ENCODE measurements at regions not wholly inside any gene's neighbourhood (a gene's known extent, or its start where the extent isn't known, plus 50 kb on each side); places are given as distances from the start of the nearest gene placed in this dataset.

DNA sequence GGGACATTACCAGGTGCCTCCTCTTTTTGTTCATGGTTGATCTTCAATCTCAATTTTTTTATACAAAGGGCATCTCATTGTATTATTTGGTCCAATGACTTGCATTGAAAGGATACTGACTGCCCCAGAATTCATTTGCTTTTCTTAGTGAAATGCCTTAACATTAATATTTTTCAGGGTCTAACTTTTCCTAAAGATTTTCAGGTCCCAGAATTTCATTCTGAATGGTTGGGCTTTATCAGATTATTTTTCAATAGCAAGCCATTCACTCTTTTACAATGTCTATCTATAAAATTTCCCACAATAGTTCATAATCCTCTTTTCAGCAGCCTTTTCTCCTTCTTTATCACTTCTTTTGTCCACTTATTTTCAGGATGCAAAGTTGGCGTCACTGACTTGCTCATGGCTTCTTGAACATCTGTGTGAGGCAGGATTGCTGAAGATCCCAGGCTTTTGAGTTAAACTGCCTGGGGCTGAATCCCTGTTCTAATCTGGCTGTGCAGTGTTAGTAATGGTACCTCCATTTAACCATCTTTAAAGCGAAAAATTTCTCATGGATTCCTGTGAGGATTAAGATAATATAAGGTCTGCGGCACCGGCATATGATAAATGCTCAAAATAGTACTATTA, 131.7 kb upstream of the HDAC9 start:
- no peak for DNase-seq (ENCODE audit: low read depth)

DNA sequence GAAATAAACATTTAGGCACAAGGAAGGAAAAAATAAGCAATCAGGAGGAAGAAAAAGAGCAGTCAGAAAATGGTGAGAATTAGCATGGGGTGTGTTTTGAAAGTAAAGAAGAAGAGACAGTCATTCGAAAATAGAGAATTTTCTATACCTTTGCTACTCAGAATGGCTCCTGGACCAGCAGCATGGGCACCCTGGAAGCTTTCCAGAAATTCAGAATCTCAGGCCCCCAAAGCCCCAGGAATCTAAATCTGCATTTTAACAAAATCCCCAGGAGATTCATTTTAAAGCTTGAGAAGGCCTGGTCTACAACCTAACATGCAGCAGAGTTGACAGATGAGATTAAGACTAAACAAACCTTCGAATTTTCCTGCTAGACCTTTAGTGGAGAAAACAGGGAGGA, 131.2 kb upstream of the HDAC9 start:
- DNase-seq (ENCODE audit: low read depth): no peak

DNA sequence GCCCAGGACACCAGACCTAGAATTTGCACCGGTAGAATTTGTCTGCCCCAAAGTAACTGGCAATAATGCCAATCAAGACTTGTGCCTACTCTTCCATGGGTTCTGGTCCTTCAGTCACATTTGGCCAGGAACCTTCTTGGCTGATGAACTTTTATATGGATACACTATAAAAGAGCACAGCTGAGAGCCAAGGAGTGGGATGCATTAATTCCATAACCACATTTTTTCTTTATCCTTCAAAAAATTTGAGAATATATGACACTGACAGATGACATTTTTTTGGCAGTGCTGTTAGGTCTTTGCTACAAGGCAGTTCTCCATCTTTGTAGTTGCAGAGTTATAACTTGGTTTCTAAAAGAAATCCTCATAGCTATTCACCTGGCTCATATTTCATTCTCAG, 129.2 kb upstream of the HDAC9 start:
- DNase-seq (ENCODE audit: low read depth): no peak

DNA sequence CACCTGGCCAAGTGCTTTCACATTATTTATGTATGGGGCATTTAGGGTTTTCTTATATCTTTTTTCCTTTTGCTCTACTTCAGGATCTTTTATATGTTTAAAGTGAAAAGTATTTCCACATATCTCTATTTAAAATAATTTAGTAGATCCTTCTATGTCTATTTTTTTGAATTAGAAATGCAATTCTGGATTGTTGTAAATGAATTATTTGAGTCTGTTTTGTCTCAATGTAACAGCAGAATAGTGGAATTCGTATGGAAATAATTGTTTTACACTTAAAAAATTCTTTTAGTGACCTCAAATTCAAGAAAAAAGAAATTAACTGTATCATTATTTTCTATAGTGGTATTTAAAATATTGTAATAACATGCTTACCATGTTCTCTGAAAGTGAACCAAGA, 126.5 kb upstream of the HDAC9 start:
- no peak for DNase-seq (ENCODE audit: low read depth)

DNA sequence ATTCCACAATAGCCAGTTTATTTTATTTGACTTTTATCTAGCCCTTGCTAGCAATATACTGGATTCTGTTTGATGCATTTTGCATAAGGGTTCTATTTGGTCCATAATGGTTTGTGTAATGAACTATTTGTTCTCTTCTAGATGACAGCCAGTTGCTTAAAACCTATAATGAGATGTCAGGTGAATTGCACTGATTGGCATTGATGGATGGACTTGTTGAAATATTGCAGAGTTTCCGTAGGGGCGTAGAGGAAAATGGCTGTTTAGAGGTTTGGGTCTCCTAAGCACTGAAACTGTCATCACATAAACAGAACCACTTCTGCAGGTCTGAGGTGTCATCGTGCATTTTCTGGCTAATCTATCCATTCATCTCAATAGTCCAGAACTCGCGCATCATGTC, 124.9 kb upstream of the HDAC9 start:
- no peak for DNase-seq (ENCODE audit: low read depth)

DNA sequence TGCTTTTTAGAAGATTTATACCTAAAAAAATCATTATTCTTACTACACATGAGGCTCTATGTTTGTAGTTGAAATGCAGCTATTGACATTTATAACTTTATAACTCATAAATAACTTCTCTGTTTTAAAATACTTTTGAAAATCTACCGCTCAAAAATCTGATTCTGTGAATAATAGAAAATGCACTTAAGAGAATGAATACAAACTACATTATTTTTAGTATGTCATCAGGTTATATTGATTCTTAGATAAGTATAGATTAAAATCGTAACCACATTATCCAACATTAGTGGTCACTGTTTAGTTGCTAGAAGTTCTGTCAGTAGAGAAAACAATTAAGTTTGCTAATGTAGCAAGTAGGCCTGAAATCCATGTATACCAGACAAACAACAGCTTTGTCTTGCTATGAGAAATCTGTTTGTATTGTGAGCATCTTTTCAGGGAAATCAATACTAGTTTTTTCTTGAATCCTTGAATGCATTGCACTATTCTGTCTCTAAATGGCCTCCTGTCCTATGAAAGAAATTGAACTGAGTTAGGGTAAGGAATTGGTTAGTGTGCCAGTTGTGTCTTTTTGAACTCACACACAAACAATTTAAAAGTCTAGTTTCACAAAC, 116.5 kb upstream of the HDAC9 start:
- DNase-seq (ENCODE audit: low read depth): no peak

DNA sequence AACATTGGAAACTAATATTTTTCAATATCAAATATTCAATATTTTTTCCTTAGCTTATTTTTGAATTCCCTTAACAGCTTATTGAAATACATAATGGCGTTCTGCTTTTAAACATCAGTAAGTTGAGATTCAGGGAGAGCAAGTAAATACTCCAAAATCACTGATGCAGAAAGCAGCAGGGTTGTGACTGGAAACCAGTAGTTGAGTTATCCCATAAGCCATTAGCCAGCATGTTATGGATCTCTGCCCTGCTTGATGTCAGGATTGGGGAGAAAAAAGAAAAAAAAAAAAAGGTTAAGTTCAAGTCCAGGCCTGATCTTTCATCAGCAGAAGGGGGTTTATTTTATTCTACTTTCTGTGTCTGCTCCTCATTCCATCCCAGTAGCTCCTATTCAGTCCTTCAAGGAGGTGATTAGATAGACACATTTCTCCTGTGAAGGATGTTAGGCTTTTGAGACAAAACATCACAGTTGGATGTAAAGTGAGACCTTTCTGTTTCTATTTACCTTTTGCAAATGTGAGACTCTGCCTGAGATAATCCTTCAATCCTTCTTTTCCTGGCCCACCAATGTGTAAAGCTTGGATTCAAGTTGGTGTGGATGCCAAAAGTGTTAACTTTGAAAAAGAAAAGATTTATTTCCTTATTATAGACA, 110.9 kb upstream of the HDAC9 start:
- DNase-seq (ENCODE audit: low read depth): no peak

DNA sequence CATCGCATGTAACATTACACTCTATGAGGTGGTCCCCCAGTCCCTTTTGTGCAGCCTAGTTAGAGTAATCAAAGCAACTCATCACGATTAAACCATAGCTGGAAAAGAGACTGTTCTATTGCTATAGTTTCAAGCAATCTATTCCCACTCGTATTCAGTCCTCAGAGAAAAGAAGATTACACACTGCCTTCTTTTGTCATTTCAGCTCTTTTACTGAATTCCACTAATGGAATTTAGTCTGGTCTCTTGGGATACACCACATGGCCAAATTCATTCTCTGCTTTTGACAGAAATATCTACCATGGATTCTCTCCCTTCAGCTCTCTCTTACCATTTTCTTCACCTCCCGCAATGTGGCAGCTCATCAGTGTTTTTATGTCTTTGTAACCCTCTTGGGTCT, 108.9 kb upstream of the HDAC9 start:
- DNase-seq (ENCODE audit: low read depth): no peak

DNA sequence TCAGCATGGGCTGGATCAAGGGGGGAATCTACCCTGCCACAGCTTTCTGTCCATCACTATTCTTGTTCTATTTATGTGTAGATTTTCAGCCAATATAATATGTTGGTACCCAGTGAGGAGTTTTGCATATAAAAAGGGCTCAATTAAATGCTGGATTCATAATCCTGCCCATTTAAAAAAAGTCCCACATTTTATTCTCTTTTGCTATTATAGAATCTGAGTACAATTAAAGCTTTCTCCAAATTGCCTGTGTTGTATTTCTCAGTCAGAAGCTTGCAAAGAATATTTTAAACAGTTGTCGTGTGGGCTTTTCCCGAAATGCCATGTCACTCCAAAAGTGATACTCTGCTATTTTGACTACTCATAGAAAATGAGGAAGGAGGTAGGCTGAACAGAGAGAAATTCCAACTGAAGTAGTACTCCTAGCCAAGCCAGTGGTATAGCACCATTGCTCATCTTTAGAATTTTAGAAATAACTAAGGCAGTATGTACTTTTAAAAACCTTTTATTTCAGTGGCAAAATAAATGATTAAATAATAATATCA, 108.3 kb upstream of the HDAC9 start:
- no peak for DNase-seq (ENCODE audit: low read depth)

DNA sequence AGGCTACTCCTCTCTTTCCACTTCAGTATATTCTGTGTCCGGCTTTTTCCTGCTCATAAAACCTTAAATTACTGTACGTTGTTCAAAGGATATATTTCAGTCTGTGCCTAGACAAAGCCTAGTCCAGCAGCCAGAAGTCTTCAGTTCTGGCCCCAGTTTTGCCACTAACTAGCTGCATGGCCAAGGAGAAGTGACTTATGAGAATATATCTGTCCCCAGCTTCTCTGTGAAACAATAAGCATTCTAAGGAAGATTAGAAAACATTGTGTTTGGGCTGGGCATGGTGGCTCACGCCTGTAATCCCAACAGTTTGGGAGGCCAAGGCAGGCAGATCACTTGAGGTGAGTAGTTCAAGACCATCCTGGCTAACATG, 105.0 kb upstream of the HDAC9 start:
- DNase-seq (ENCODE audit: low read depth): no peak

DNA sequence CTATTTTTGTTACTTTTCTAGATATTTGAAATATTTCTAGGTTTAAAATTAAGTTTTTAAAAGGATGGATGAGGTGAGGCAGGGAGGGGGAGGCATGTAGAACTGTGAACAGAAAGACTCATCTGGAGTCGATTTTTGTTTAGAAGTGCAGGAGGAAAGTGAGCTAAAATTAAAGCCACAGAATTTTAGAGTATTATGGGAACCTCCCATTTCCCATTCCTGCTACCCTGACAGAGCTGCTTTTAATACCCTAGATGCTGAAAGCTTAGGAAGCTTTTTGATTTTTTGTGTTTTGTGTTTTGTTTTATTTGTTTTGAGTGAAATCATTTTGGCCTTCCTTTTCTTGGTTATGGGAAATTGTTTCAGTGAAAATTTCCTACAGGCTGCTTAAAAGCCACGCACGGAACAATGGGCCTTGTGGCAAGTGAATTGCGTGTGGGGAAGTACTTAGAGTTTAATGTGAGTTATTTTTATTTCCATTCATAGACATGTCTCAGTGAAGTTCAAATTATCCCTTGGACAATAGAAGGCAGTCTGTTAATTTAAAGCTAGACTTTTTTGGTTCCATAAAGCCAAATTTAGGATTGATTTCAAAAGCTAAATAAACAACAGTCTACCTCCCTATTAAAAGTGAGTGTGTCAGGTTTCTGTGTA, 102.0 kb upstream of the HDAC9 start:
- DNase-seq (ENCODE audit: low read depth): no peak

DNA sequence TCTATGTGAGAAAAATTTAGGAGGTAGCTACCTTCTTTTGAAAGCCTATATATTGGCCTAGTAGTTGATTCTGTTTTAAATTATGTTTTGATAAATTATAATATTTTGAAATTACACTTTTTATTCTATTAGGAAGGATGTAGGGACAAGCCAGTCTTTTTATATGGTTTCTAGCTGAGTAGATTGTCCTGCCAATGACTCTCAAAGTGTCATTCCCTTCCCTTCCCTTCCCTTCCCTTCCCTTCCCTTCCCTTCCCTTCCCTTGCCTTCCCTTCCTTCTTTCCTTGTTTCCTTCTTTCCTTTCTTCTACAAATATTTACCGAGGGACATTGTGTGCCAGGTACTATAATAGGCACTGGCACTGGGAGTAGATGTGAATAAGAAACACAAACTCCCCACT, 99.7 kb upstream of the HDAC9 start:
- DNase-seq (ENCODE audit: low read depth): no peak

DNA sequence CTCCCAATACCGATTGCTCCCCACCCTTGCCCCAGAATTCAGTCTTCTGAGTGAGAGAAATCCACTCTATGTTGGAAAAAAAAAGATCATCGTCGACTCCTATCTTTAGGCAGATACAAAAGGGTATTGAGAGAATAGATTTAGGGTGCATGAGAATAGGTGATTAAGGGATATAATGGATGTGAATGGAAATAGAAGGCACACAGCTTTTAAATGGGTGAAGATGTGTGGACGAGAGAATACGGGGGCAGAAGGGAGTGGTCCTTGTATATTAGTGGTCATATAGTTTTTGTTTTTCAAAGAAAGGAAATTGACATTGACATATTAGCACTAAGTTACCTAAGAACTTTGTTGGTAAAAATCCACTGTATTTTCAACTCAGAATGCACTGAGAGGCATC, 98.6 kb upstream of the HDAC9 start:
- DNase-seq (ENCODE audit: low read depth): no peak

DNA sequence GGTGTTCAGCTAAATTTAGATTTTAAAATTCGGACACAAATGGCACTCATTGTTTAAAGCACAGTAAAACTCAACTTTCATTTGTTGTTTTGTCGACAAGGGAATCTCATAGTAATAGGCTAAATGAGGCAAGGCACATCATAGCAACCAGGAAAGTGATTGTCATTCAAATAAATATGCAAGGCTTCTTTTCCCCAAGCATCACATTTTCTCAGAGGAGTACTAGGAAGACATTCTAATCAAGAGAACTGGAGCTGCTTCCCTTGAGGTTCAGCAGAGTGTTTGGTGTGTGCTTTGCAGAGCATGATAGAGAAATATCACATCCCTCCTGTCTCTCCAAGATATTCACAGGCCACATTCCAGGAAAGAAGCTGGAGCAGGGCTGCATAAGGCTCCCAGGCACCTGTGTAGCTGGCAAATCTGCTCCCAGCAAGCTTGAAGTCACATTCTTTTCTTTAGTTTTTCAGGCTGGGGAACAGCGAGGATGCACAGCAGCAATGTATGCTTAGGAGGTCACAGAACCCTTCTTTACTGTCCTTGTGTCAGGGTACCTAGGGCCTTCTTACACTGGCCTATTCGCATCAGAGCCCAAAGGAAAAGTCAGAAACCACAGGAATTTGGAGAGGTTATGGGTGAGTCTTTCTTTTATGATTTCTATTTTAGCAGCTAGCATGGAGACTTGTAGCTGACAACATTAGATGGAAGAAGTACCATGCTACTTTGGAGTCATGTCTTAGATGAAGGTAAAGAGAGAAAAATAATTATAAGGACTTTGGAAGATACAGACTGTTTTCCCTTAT, 95.9 kb upstream of the HDAC9 start:
- no peak for DNase-seq (ENCODE audit: low read depth)

DNA sequence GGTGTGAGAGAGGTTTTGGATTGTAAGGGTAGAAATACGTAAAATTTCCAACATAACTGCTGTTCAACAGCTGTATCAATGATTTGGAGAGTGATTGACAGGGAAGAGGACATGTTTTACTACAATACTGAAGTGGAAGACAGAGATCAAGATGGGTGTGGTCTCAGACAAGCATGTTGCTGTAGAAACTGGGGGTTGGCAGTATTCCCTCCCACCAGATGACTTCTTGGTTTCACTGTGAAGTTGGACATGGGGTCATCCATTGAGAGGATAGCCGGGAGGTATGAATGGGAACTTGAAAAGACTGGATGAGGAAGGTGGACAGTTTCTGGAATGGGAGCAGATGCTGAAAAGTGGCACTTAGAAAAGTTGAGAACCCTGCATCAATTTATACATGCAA, 95.3 kb upstream of the HDAC9 start:
- DNase-seq (ENCODE audit: low read depth): no peak

DNA sequence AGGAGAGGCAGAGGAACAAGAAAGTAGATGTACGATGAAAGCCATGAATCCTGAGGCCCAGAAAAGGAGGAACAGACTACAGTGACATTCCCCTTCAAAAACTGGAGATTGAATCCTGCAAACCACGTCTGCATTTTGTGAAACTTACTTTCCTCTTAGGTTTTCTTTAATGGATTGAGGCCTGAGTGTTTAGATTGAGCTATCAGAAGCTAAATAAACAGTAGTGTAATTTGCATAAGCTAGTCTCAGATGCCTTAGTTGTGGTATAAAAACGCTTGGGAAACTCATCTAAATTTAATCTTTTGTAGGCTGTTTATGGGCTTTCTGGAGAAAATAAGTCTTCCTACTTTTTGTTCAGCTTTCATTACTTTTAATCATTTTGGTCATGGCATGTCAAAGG, 94.8 kb upstream of the HDAC9 start:
- DNase-seq (ENCODE audit: low read depth): no peak

DNA sequence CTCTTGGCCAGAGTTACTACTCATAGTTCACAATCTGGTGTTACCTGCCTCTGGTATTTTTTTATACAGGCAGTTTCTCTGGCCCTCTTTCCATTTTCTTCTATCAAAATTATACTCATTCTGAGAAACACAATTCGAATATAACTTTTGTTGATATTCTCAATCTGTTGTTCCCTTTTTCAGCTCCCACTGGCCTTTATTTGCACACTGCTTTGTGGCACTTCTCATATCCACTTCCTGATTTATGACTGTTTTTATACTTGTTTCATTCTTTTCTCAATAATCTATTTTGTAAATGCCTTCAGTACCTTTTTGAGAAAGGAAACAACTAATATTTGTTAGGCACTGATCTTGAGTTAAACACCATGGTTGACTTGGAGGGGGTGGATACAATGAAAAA, 93.8 kb upstream of the HDAC9 start:
- no peak for DNase-seq (ENCODE audit: low read depth)

DNA sequence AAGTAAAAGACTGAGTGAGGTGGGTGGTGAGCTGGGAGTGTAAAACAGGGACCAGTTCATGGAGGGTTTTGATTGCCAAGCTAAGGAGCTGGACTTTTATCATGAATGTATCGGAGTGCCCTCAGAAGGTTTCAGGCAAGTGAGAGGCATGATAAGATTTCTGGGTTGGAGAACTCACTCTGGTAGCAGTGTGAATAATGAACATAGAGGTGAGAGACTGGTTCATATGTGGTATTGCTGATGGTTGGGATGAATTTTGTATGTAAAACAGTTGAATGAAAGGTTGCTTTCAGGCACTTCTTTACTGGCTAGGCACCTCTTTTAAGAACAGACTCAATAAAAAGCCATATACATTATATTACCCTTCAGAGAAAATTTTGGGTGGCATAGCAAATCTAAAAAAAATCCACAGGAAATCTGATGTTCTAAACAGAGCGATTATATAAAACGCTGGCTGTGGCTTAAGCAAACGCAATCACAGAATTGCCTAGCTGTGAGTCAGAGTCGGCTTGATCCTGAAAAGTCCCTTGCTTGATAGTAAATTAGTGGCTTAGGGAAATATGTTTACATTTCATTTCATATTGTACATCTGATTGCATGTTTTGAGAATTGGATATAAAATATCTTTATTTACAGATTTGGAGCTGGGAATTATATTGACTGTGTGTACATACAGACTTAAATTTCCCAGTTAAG, 92.9 kb upstream of the HDAC9 start:
- DNase-seq (ENCODE audit: low read depth): no peak

DNA sequence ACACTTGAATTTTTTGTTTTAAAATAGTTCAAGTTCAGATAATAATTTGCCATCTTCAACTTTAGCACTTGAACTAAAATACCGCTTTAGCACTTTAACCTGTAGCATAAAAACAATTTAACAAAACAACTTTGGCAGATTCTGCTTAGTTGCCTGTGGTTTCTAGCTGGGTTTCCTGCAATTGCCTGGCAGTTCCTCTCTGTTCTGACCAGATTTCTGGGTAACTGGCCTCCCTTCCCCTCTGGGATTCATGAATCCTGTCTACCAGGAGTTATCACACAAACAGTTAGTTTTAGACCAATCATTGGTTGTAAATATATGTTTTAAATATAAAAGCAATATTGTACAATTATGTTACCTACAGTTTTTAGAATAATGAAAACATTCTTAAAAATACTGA, 89.8 kb upstream of the HDAC9 start:
- DNase-seq (ENCODE audit: low read depth): no peak

DNA sequence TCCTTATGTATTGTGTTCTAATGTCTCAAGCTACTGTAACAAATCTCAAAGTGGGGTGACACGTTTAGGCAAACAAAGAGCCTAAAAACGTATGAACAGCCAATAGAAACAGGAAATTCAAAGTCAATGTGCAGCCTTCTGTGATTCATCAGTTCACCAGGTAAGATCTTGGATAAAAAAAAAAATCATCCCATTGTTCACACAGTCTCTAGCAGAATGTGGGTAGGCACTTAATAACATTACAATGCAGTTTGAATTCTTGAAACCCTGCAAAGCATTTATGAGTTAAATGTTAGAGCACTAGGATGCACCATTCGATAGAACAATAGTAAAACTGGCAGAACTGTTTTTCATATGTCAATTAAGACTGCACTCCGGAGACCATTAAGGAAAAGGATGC, 88.2 kb upstream of the HDAC9 start:
- no peak for DNase-seq (ENCODE audit: low read depth)

DNA sequence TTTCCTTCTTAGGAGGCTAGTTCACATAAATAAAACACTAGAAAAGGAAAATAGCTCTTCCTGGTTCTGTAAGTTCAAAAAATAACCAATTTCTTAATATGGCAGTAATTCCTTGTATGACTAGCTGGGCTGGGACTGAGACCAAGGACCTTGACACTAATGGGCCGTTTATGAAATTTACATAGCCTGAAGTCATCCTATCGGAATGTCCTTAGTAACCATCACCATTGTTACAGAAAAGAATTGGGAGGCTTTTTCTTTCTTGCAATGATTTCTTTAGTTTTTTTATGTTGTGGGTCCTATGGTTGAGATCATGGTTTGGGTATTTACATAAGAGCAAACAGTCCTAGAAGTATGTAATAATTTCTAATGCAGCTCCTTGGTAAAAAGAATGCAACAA, 87.1 kb upstream of the HDAC9 start:
- DNase-seq (ENCODE audit: low read depth): no peak

DNA sequence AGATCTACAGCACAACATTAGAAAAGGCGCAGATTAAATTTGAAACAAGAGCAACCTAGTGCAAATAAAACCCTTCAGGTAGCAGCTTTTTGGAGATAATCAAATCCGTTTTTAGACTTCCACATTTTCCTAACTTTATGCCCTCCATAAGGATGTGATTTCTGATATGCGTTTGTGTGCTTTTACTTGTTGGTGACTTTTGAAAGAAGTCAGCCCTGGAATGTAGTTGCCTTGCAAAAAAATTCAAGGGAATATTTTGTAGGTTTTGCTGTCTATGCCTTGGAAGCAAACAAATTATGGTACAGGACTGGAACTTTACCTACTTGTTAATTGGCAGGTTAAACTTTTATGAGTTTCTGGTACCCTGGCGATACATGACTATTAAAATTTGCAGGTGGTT, 86.7 kb upstream of the HDAC9 start:
- DNase-seq (ENCODE audit: low read depth): no peak

All from stimulated activated CD8-positive, alpha-beta memory T cell treated with anti-CD3 and anti-CD28 coated beads, Interleukin-4, amount 100 ng/mL, for 24 hours (primary cell).